HG02588 (cell line): ENCODE measurements at regions not wholly inside any gene's neighbourhood (a gene's known extent, or its start where the extent isn't known, plus 50 kb on each side); places are given as distances from the start of the nearest gene placed in this dataset.
A peak's percentile ranks its signal among the peaks of the same experiment; 100 is the strongest.
"Not testable (repeated sequence)": the region's sequence is repeated elsewhere in the genome, so short reads cannot be mapped to it uniquely, and the experiment has no call there.

ENCODE experiments used
- ATAC-seq: cut with Tn5 transposase; IDR thresholded peaks from one replicate; pipeline ENCODE4 v1.9.1; 2021; ENCODE audit warnings: mild to moderate bottlenecking, moderate library complexity; ENCODE audit not compliant: unreplicated experiment

- ATAC-seq: no peak
Observed at GRCh38 chr6:113664909-113665308, 192.2 kb upstream of the MARCKS start.

GRCh38 chr6:113668641-113669408 lies 188.3 kb upstream of the MARCKS start:
- no peak for ATAC-seq

GRCh38 chr6:113669606-113670005 lies 187.5 kb upstream of the MARCKS start:
- ATAC-seq: no peak

- no peak for ATAC-seq
Observed at GRCh38 chr6:113671421-113671820, 185.7 kb upstream of the MARCKS start.

GRCh38 chr6:113672491-113673149 lies 184.5 kb upstream of the MARCKS start:
- no peak for ATAC-seq

GRCh38 chr6:113674075-113674474 lies 183.1 kb upstream of the MARCKS start:
- no peak for ATAC-seq

DNA sequence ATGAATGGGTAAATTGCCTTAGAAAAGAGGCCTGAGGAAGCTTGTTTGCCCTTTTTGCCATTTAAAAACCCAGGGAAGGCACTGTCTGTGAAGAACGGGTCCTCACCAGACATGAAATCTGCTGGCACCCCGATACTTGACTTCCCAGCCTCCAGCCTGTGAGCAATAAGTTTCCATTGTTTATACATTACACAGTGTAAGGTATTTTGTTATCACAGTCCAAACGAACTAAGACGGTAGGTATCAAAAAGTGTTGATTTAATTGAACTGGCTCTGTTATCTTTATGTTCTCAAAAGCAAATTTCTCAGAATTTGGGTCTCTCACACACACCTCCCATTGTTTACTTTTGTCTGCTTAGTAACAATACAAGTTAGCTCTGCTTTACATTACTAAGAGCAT lies 181.1 kb upstream of the MARCKS start:
- ATAC-seq: no peak

DNA sequence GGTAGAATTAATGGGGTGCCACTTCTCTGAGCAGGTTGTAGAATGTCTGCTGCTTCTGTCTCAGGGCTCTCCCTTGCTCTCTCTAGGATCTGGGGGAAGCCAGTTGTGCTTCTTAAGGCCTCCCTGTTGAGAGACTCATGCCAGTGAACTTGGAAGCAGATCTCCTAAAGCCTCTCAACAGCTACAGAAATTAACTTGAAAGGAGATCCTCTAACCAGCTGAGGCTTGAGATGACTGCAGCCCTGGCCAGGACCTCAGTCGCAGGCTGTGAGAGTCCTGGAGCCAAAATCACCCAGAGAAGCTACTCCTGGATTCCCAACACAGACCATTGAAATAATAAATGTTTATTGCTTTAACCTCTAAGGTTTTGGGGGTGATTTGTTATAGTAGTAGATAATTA lies 180.2 kb upstream of the MARCKS start:
- no peak for ATAC-seq

GRCh38 chr6:113679051-113679450 lies 178.1 kb upstream of the MARCKS start:
- no peak for ATAC-seq

- no peak for ATAC-seq
Observed at GRCh38 chr6:113680301-113680700, 176.8 kb upstream of the MARCKS start.

- no peak for ATAC-seq
Observed at GRCh38 chr6:113683968-113684367, 173.2 kb upstream of the MARCKS start.

GRCh38 chr6:113684382-113684901 lies 172.7 kb upstream of the MARCKS start:
- no peak for ATAC-seq

DNA sequence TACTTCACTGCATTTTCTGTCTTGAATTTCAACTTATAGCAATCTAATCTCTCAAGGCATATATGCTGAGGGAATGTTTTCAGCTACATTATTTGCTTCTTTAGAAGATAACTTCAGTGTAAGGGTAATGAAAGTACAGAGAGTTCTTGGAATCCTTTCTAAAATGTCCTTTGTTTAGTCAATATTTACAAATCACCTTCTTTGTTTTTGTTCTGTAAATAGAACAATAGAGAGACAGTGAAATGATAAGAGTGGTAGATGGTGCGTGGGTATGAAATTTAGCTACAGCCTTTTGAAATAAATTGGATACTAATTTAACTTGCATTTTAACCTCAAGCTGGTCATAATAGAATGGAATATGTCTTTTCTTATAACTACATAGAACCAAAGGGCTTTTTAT lies 171.1 kb upstream of the MARCKS start:
- no peak for ATAC-seq

- ATAC-seq: not testable (repeated sequence)
Observed at GRCh38 chr6:113689620-113690019, 167.5 kb upstream of the MARCKS start.

GRCh38 chr6:113690281-113691259 lies 166.6 kb upstream of the MARCKS start:
- peak; percentile 53 for ATAC-seq

DNA sequence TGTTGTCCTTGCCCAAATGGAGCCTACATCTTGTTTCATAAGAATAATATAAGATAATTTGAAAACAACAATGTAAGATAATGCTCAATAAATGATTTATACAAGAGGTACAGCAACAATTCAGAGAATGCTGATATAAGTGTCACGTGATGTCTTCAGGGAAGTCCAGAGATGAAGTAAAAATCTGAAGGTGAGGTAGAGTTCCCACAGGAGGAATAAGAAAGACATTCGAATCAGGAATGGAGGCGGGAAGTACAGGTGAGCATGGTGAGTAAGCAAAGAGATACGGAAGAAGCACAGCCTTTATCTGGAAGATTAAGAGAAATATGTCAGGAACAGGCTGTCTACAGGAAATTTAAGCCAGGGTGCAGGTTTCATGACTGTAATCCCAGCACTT lies 165.9 kb upstream of the MARCKS start:
- no peak for ATAC-seq

- ATAC-seq: no peak
Observed at GRCh38 chr6:113693851-113694250, 163.3 kb upstream of the MARCKS start.

- ATAC-seq: no peak
Observed at GRCh38 chr6:113694278-113695077, 162.7 kb upstream of the MARCKS start.

- no peak for ATAC-seq
Observed at GRCh38 chr6:113695516-113695915, 161.6 kb upstream of the MARCKS start.

- no peak for ATAC-seq
Observed at GRCh38 chr6:113696960-113697359, 160.2 kb upstream of the MARCKS start.
